NCI-H69 (cell line): ENCODE measurements at regions not wholly inside any gene's neighbourhood (a gene's known extent, or its start where the extent isn't known, plus 50 kb on each side); places are given as distances from the start of the nearest gene placed in this dataset.
"Not testable (repeated sequence)": the region's sequence is repeated elsewhere in the genome, so short reads cannot be mapped to it uniquely, and the experiment has no call there.

Source experiments
- DNase-seq: peaks from one replicate; lab custom pipeline; 2025; lab: John Stamatoyannopoulos, UW

GRCh38 chr4:154032914-154033313, 244.0 kb upstream of the SFRP2 start:
- no peak for DNase-seq

- DNase-seq, result no peak
Observed at GRCh38 chr4:154030746-154031145, 241.9 kb upstream of the SFRP2 start.

GRCh38 chr4:154030152-154030551, 241.3 kb upstream of the SFRP2 start:
- DNase-seq, result no peak

DNA sequence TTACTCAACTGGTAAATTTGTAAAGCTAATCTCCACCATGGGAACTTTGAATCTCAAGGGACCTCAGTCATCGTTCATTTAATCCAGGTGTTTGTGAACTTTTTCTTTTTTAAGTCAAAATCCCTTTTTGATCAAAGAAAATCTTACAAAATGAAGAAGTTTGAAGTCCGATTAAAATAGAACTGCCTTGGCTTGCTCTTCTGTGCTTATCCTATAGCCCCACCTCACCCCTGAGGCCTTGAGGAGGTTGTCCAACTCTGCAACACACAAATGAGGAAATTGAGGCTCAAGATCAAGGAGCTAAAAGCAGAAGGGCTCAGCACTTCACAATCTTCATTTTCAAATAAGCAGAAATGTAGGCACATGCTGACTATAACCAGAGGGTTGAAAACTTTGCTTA, 240.3 kb upstream of the SFRP2 start:
- DNase-seq, result no peak

- DNase-seq, result no peak
Observed at GRCh38 chr4:154025110-154025509, 236.2 kb upstream of the SFRP2 start.

DNA sequence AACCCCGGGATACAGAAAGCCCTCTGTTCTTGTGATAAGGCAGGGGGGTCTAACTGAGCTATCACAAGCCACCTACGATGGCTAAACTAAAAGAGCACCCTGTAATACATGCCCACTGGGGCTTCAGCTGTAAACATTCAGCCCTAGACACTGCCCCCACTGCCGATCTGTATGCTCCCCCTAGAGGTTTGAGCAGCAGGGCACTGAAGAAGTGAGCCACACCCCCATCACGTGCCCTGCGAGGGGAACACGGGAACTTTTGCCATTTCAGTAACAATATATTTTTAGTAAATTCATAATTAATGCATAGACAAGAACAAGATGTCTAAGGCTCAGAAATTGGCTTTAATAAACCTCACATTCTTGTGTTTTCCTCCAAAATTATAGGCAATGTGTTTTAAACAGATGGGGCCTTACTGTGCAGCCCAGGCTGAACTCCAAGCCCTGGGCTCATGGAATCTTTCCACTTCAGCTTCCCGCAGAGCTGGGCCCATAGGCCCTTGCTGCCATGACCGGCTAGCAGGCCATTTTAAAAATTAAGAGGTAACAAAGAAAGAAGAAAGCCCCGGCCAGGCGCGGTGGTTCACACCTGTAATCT, 235.3 kb upstream of the SFRP2 start:
- DNase-seq, result no peak

DNA sequence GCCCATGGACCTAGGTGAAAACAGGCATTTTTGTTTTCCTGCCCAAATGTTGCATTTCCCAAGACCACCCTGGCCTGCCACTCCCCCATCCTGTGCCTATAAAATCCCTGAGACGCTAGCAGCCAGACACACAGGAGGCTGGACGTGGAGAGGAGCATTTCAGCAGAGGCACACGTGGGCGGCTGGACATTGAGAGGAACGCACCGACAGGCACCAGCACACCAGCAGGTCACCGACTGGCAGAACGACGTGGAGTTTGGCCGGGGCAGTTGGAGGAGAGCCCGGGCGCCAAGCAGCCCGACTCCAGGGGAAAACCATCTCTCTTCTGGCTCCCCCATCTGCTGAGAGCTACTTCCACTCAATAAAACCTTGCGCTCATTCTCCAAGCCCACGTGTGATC, 234.8 kb upstream of the SFRP2 start:
- DNase-seq, result not testable (repeated sequence)

GRCh38 chr4:154019811-154020210, 230.9 kb upstream of the SFRP2 start:
- no peak for DNase-seq

- no peak for DNase-seq
Observed at GRCh38 chr4:154018659-154019058, 229.8 kb upstream of the SFRP2 start.

- DNase-seq, result no peak
Observed at GRCh38 chr4:154015578-154015977, 226.7 kb upstream of the SFRP2 start.

GRCh38 chr4:154014407-154015321, 225.8 kb upstream of the SFRP2 start:
- DNase-seq, result no peak

DNA sequence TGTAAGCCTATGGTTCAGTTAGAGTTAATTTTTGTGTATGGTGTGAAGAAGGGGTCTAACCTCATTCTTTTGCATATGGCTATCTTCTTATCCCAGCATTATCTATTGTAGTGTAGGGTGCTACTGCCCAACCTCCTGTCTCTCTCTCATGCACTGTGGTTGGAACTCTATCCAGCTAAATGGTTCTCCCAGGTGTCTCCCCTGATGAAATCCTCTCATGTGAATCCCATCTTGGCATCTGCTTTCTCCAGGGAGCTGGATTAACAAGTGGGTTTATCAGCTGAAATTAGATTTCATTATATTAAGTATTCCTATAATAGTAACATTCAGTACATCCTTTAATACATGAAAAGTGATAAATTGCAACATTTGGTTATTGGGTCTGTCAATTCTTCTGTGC, 224.7 kb upstream of the SFRP2 start:
- DNase-seq, result no peak

- no peak for DNase-seq
Observed at GRCh38 chr4:154010371-154010770, 221.5 kb upstream of the SFRP2 start.

GRCh38 chr4:154009788-154010187, 220.9 kb upstream of the SFRP2 start:
- DNase-seq, result no peak

- no peak for DNase-seq
Observed at GRCh38 chr4:154009191-154009590, 220.3 kb upstream of the SFRP2 start.

DNA sequence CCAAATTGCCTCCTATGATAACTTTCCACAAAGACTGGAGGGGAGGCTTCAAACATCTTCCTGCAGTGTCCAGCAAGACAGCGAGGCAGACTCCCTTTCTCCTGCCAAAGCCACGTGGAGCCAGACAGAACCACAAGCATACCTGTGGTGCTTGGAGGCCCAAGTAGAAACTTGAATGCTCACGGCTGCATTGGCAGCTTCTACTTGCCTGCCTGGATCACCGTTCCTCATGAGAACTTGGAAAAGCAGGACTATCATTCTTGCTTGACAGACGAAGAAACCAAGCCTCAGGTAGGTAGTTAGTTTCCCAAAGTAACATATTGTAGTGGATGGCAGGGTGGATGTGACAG, 216.3 kb upstream of the SFRP2 start:
- no peak for DNase-seq

- DNase-seq, result no peak
Observed at GRCh38 chr4:154004507-154005170, 215.8 kb upstream of the SFRP2 start.

DNA sequence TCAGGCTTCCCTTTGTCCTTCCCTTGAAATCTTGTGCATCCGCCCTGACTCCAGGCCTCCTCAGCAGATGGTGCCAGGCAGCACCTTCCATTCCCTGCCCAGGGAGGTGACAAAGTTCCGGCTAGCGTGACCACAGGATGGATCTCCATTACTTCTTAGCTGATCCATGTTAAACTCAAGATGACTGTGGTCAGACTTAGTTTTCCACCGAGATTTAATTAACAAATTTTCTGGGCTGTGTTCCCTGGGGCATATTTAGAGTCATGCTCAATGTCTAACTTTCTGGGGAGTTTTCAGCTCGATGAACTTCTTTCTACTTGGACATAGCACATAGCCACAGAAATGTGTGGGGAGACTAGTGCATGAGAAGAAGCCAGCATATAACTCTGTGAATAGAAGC, 215.1 kb upstream of the SFRP2 start:
- no peak for DNase-seq

GRCh38 chr4:154003378-154003777, 214.5 kb upstream of the SFRP2 start:
- no peak for DNase-seq

GRCh38 chr4:154001193-154001592, 212.3 kb upstream of the SFRP2 start:
- no peak for DNase-seq

- DNase-seq, result no peak
Observed at GRCh38 chr4:153997516-153997915, 208.6 kb upstream of the SFRP2 start.

DNA sequence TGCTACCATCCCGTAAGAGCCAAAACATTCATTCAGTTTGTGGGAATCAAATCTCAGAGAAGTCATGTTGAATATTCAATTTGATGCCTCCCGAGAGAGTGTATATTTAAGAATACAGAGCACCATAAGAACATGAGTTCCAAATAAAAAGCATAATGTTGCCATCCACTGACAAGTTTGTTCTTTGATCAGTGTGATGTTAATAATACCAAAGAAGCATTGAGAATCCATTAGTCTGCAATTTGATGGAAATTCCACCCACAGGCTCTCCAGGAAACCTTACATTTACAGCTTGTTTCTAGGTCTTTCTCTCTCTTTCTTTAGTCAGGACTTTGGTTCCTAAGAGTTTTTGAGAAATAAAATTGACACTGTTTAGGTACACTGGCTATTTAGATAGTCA, 200.6 kb upstream of the SFRP2 start:
- DNase-seq, result no peak
